HepG2 (cell line): ENCODE measurements at regions not wholly inside any gene's neighbourhood (a gene's known extent, or its start where the extent isn't known, plus 50 kb on each side); places are given as distances from the start of the nearest gene placed in this dataset.
A peak's percentile ranks its signal among the peaks of the same experiment; 100 is the strongest.

Experiments
- ATAC-seq: fragments of 200-7000 bp; cut with Tn5 transposase; 3 replicates; pipeline ENCODE4 v1.9.1; 2020; ENCODE audit warnings: mild to moderate bottlenecking, moderate library complexity
- BruUV-seq: library from RNA; stranded (reverse); fragments of 400-500 nt; replicated peaks from 2 replicates; lab custom pipeline; 2021; lab: Mats Ljungman, UMichigan
- CTCF ChIA-PET: fragments of 300-600 bp; formaldehyde crosslinking; extraction: SDS; loops from one replicate; lab custom pipeline; 2021; ENCODE audit warnings: low total read pairs, inconsistent platforms, low intra/inter-chr PET ratio; lab: Yijun Ruan, JAX
- POLR2A ChIA-PET: fragments of 350-600 bp; sonication (Branson Sonifier 250); formaldehyde crosslinking; loops from one replicate; lab custom pipeline; 2020; ENCODE audit warnings: antibody characterized with exemption, inconsistent platforms; lab: Yijun Ruan, JAX
- DNase-seq: peaks from one replicate; pipeline ENCODE4 v3.0.0-alpha.2; 2015; ENCODE audit warnings: low spot score
- FAIRE-seq: peaks from 3 replicates; lab custom pipeline; 2011; peaks lifted over from hg19 to GRCh38; lab: Jason Lieb, UNC
- H2AFZ ChIP-seq: one replicate; pipeline ENCODE4 v1.6.1; 2011; ENCODE audit warnings: low read length, inconsistent platforms
- H3K27ac ChIP-seq: fragments of 300-600 bp; 3 replicates; pipeline ENCODE4 v1.8.0; 2011; ENCODE audit warnings: mixed run types, mild to moderate bottlenecking, mixed read lengths, low read length, inconsistent platforms; ENCODE audit not compliant: insufficient read depth; ENCODE audit errors: extremely low read length
- H3K27me3 ChIP-seq, 2 experiments: fragments of 200-600 bp in 1 of 2; 2 replicates in 1 of 2; 3 replicates in 1 of 2; pipeline versions ENCODE4 v1.6.0 to v1.8.0; 2011; ENCODE audit warnings: low read length in 2 of 2, mild to moderate bottlenecking in 2 of 2, moderate library complexity in 2 of 2, inconsistent platforms in 1 of 2; ENCODE audit not compliant: insufficient read depth in 2 of 2, control insufficient read depth in 1 of 2
- H3K36me3 ChIP-seq, 2 experiments: fragments of 200-600 bp in 1 of 2; replicated peaks in 1 of 2; 2 replicates in 1 of 2; 3 replicates in 1 of 2; pipeline versions ENCODE4 v1.5.1 to v1.8.0; 2011; ENCODE audit warnings: low read length in 2 of 2, inconsistent platforms in 1 of 2; ENCODE audit not compliant: insufficient read depth in 2 of 2, control insufficient read depth in 1 of 2
- H3K4me1 ChIP-seq: 2 replicates; pipeline ENCODE4 v1.5.1; 2012; ENCODE audit warnings: low read length, inconsistent platforms; ENCODE audit not compliant: insufficient read depth
- H3K4me2 ChIP-seq: 2 replicates; pipeline ENCODE4 v1.6.0; 2011; ENCODE audit warnings: low read depth, low read length, inconsistent platforms
- H3K4me3 ChIP-seq, 3 experiments: fragments of 200-600 bp in 1 of 3; sonication (generic), shearing (Covaris generic) in 1 of 3; replicated peaks in 1 of 3; 2 replicates each; pipeline ENCODE4 v1.5.1; 2011 to 2016; ENCODE audit warnings: low read length in 3 of 3, inconsistent platforms in 2 of 3, low read depth in 2 of 3, mild to moderate bottlenecking in 2 of 3, control low read depth in 1 of 3, mixed read lengths in 1 of 3; ENCODE audit not compliant: insufficient read depth in 1 of 3
- H3K79me2 ChIP-seq: one replicate; pipeline ENCODE4 v1.6.1; 2011; ENCODE audit warnings: low read length, inconsistent platforms; ENCODE audit not compliant: insufficient read depth
- H3K9ac ChIP-seq: 2 replicates; pipeline ENCODE4 v1.6.0; 2011; ENCODE audit warnings: mild to moderate bottlenecking, low read depth, low read length, inconsistent platforms; ENCODE audit not compliant: insufficient read depth
- H3K9me3 ChIP-seq: 2 replicates; pipeline ENCODE4 v1.5.1; 2012; ENCODE audit warnings: mild to moderate bottlenecking, low read length
- H4K20me1 ChIP-seq: 2 replicates; pipeline ENCODE4 v1.6.0; 2011; ENCODE audit warnings: inconsistent platforms, mild to moderate bottlenecking, low read length, moderate library complexity; ENCODE audit not compliant: insufficient read depth
- KMT2B ChIP-seq: IDR thresholded peaks from 2 replicates; pipeline ENCODE4 v1.6.1; 2016; ENCODE audit warnings: missing genetic modification reagents, missing compliant biosample characterization
- MAFF ChIP-seq: IDR thresholded peaks from 2 replicates; pipeline ENCODE4 v1.6.1; 2011; ENCODE audit warnings: low read depth, low read length, improper control_type of control experiment
- MAFK ChIP-seq, 2 experiments: IDR thresholded peaks in 1 of 2; conservative IDR thresholded peaks in 1 of 2; 2 replicates each; pipeline ENCODE4 v1.6.1; 2011; ENCODE audit warnings: improper control_type of control experiment in 2 of 2, low read length in 2 of 2
- TAF1 ChIP-seq: sonication (generic); formaldehyde crosslinking; IDR thresholded peaks from 2 replicates; pipeline ENCODE4 v1.4.0; 2020; ENCODE audit warnings: missing genetic modification reagents
- U2AF1 ChIP-seq: fragments of 200-400 bp; formaldehyde crosslinking; optimal IDR thresholded peaks from 2 replicates; pipeline ENCODE3; 2017; ENCODE audit warnings: mild to moderate bottlenecking, low read depth, low read length
- ZNF296 ChIP-seq: sonication (generic); formaldehyde crosslinking; conservative IDR thresholded peaks from 2 replicates; pipeline ENCODE4 v1.5.0; 2020; ENCODE audit warnings: mild to moderate bottlenecking, missing genetic modification reagents
- ZNF451 ChIP-seq: sonication (generic); formaldehyde crosslinking; IDR thresholded peaks from 2 replicates; pipeline ENCODE4 v1.5.0; 2020; ENCODE audit warnings: mild to moderate bottlenecking, missing genetic modification reagents
- WGBS: methylation state at CpG from one replicate; pipeline ENCODE4 v1.1.6; 2017; ENCODE audit warnings: low lambda C conversion rate; 5-methylcytosine and 5-hydroxymethylcytosine counted together
- in situ Hi-C: cut with HindIII; loops from 2 replicates; pipeline ENCODE4 v1.10.0; 2017; ENCODE audit warnings: low pct_unique_long_range_greater_than_20kb; ENCODE audit not compliant: extremely low pct_ligation_motif_present
- intact Hi-C: fragments of 100-400 bp; cut with micrococcal nuclease; formaldehyde crosslinking; loops from one replicate; pipeline ENCODE4 v1.10.0; 2022; ENCODE audit not compliant: unreplicated experiment
- TF ChIP-seq, protein P1 (sequence below): sonication (generic); formaldehyde crosslinking; IDR thresholded peaks from 2 replicates; pipeline ENCODE4 v1.4.0; 2020; ENCODE audit warnings: missing genetic modification reagents, borderline replicate concordance

DNA sequence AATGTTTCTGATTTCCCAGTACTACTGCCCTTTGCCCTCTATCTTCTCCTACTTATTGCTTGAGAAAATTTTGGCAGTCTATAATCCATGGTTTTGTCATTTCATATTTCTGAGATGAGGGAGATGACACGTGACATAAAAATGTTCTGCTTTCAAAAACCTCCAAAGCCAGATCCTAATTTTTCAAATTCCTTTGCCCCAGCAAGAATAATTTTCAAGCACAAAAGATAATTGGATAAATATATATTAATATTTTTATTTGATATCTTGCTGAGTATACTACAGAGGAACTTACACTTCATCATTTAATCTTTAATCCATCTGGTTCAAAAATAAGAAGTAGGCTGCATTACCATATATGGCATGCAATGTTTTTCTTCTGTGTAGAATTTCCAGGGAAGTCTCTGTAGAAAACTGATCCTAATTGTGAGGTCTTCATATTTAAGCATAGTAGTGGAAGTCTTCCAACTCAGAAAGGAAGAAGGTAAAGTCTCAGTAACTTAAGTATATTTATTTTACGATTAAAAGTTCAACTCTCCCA lies 1738.8 kb downstream of the EFNA5 start:
- no peak for FAIRE-seq
- Histone ChIP-seq H3K9me3 (no peaks in the 10 kb centered on the region), H3K4me1 (no peaks in the 10 kb centered on the region), H3K9ac (no peak overlapping the region), H3K4me2 (no peak overlapping the region), H3K79me2 (no peaks in the 10 kb centered on the region), H3K36me3 (no peaks in the 10 kb centered on the region), H2AFZ (no peak overlapping the region), H4K20me1 (no peaks in the 10 kb centered on the region), H3K27ac (no peak overlapping the region), H3K27me3 (no peaks in the 10 kb centered on the region), H3K4me3 (no peak overlapping the region)
- no peak for ATAC-seq
- POLR2A ChIA-PET: no interaction called here
- in situ Hi-C loops: no loop called here
- TF ChIP-seq ZNF296 (no peak), ZNF451 (CRISPR knock-in tag) (no peak), U2AF1 (no peak)
- intact Hi-C loops: no loop called here
- no TSS peak for BruUV-seq
- DNase-seq: no peak
- 2% methylated on average over 2 of the region's 2 CpGs for WGBS
- CTCF ChIA-PET: no interaction called here

DNA sequence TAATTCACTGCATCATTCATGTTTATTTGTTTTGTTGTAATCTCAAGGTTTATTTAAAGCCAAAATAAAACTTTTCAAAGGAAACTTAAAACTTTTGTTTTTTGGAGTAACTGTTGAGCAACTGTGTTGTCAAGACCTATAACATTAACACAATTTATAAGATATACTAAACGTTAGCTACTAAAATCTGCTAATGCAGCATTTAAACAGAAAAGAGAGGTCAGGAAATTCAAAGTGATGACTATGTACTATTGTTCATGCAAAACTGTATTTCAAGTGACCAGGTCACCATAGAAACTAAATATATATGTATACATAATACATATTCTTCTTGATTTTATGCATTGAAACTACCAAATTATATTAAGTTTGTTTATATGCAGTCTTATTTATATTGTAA lies 1740.9 kb downstream of the EFNA5 start:
- H3K36me3 ChIP-seq: no peaks in the 10 kb centered on the region
- H3K27ac ChIP-seq: no peak overlapping the region
- in situ Hi-C loops: no loop called here
- no peaks in the 10 kb centered on the region for H3K4me1 ChIP-seq
- CTCF ChIA-PET: no interaction called here
- no peaks in the 10 kb centered on the region for H3K27me3 ChIP-seq
- H3K9me3 ChIP-seq: no peaks in the 10 kb centered on the region
- H3K9ac ChIP-seq: no peak overlapping the region
- DNase-seq (no peak), ATAC-seq (no peak), FAIRE-seq (no peak)
- 0% methylated on average over 1 of the region's 1 CpG for WGBS
- POLR2A ChIA-PET: no interaction called here
- intact Hi-C loops: no loop called here
- no peaks in the 10 kb centered on the region for H3K79me2 ChIP-seq
- peak; percentile 60 for TF ChIP-seq MAFF
- no peak for TF ChIP-seq TAF1 (CRISPR knock-in tag)
- TF ChIP-seq, protein P1, sequence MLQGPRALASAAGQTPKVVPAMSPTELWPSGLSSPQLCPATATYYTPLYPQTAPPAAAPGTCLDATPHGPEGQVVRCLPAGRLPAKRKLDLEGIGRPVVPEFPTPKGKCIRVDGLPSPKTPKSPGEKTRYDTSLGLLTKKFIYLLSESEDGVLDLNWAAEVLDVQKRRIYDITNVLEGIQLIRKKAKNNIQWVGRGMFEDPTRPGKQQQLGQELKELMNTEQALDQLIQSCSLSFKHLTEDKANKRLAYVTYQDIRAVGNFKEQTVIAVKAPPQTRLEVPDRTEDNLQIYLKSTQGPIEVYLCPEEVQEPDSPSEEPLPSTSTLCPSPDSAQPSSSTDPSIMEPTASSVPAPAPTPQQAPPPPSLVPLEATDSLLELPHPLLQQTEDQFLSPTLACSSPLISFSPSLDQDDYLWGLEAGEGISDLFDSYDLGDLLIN (CRISPR knock-in tag): no peak
- TF ChIP-seq KMT2B: no peak
- TF ChIP-seq MAFK (conservative IDR thresholded peaks at IDR 0.05 in 1 of 2, IDR thresholded peaks at IDR 0.05 in 1 of 2; ENCODE audit: low read length in 2 of 2): peak; percentile 35 to 63; a peak in 2 of 4 replicates
- BruUV-seq: no TSS peak
- H2AFZ ChIP-seq: no peak overlapping the region
- H3K4me2 ChIP-seq: no peak overlapping the region
- H4K20me1 ChIP-seq: no peaks in the 10 kb centered on the region
- H3K4me3 ChIP-seq: no peak overlapping the region
